ENCODE measurements at regions not wholly inside any gene's neighbourhood (a gene's known extent, or its start where the extent isn't known, plus 50 kb on each side); places are given as distances from the start of the nearest gene placed in this dataset.

GRCh38 chr1:238738892-238739291, 647.5 kb upstream of the CHRM3 start:
- H3K4me2 ChIP-seq (ENCODE audit: low read length): no peak overlapping the region
- intact Hi-C loops (cut with micrococcal nuclease; ENCODE audit: unreplicated experiment): no loop called here
- H3K79me2 ChIP-seq (ENCODE audit: insufficient read depth, low read depth, low read length): no peaks in the 10 kb centered on the region
- BruUV-seq (replicated peaks): no TSS peak
- H3K27ac ChIP-seq (ENCODE audit: low read depth, low read length, poor library complexity, severe bottlenecking): no peak overlapping the region
- H2AFZ ChIP-seq (ENCODE audit: low read length): no peak overlapping the region
- H3K9me3 ChIP-seq (ENCODE audit: low read length): no peaks in the 10 kb centered on the region
- DNase-seq (ENCODE audit: low spot score): no peak
- H3K4me3 ChIP-seq (ENCODE audit: low read depth, low read length, poor library complexity, severe bottlenecking): no peak overlapping the region
- TF ChIP-seq EZH2phosphoT487 (IDR thresholded peaks at IDR 0.05; ENCODE audit: borderline replicate concordance, low read depth, low read length) (no peak), CTCF (conservative IDR thresholded peaks at IDR 0.05; ENCODE audit: low read length) (no peak)
- H3K36me3 ChIP-seq (ENCODE audit: insufficient read depth, low read length): no peaks in the 10 kb centered on the region
- H4K20me1 ChIP-seq (ENCODE audit: insufficient read depth, low read length): no peaks in the 10 kb centered on the region
- ChIA-PET POLR2A (no interaction called here), CTCF (ENCODE audit: unreplicated experiment) (no interaction called here)
- H3K9me2 ChIP-seq (ENCODE audit: insufficient read depth, low read length): no peaks in the 10 kb centered on the region
- no peaks in the 10 kb centered on the region for H3K4me1 ChIP-seq (ENCODE audit: insufficient read depth, low read length, poor library complexity, severe bottlenecking)

- Histone ChIP-seq H3K9me2 (ENCODE audit: insufficient read depth, low read length) (no peaks in the 10 kb centered on the region), H3K9me3 (ENCODE audit: low read length) (0 out of 2 replicates have a peak, but pooled peaks cover 4% of the 10 kb centered on the region), H3K4me3 (ENCODE audit: low read depth, low read length, poor library complexity, severe bottlenecking) (no peak overlapping the region), H3K4me2 (ENCODE audit: low read length) (no peak overlapping the region), H3K4me1 (ENCODE audit: insufficient read depth, low read length, poor library complexity, severe bottlenecking) (no peaks in the 10 kb centered on the region), H3K27ac (ENCODE audit: low read depth, low read length, poor library complexity, severe bottlenecking) (no peak overlapping the region), H3K79me2 (ENCODE audit: insufficient read depth, low read depth, low read length) (no peaks in the 10 kb centered on the region), H4K20me1 (ENCODE audit: insufficient read depth, low read length) (no peaks in the 10 kb centered on the region), H2AFZ (ENCODE audit: low read length) (no peak overlapping the region), H3K36me3 (ENCODE audit: insufficient read depth, low read length) (no peaks in the 10 kb centered on the region)
- ChIA-PET CTCF (ENCODE audit: unreplicated experiment) (no interaction called here), POLR2A (no interaction called here)
- TF ChIP-seq EZH2phosphoT487 (IDR thresholded peaks at IDR 0.05; ENCODE audit: borderline replicate concordance, low read depth, low read length) (no peak), CTCF (conservative IDR thresholded peaks at IDR 0.05; ENCODE audit: low read length) (no peak)
- BruUV-seq (replicated peaks): no TSS peak
- intact Hi-C loops (cut with micrococcal nuclease; ENCODE audit: unreplicated experiment): no loop called here
- DNase-seq (ENCODE audit: low spot score): no peak
Observed at GRCh38 chr1:238727670-238728069, 658.7 kb upstream of the CHRM3 start.

GRCh38 chr1:238722812-238723211, 663.6 kb upstream of the CHRM3 start:
- Histone ChIP-seq H4K20me1 (ENCODE audit: insufficient read depth, low read length) (no peaks in the 10 kb centered on the region), H3K4me1 (ENCODE audit: insufficient read depth, low read length, poor library complexity, severe bottlenecking) (no peaks in the 10 kb centered on the region), H3K4me3 (ENCODE audit: low read depth, low read length, poor library complexity, severe bottlenecking) (no peak overlapping the region), H3K4me2 (ENCODE audit: low read length) (no peak overlapping the region), H3K9me3 (ENCODE audit: low read length) (no peaks in the 10 kb centered on the region), H3K27ac (ENCODE audit: low read depth, low read length, poor library complexity, severe bottlenecking) (no peak overlapping the region), H3K36me3 (ENCODE audit: insufficient read depth, low read length) (no peaks in the 10 kb centered on the region), H3K79me2 (ENCODE audit: insufficient read depth, low read depth, low read length) (no peaks in the 10 kb centered on the region), H3K9me2 (ENCODE audit: insufficient read depth, low read length) (no peaks in the 10 kb centered on the region), H2AFZ (ENCODE audit: low read length) (no peak overlapping the region)
- no TSS peak for BruUV-seq (replicated peaks)
- POLR2A ChIA-PET: no interaction called here
- TF ChIP-seq EZH2phosphoT487 (IDR thresholded peaks at IDR 0.05; ENCODE audit: borderline replicate concordance, low read depth, low read length) (no peak), CTCF (conservative IDR thresholded peaks at IDR 0.05; ENCODE audit: low read length) (no peak)
- intact Hi-C loops (cut with micrococcal nuclease; ENCODE audit: unreplicated experiment): no loop called here
- CTCF ChIA-PET (ENCODE audit: unreplicated experiment): no interaction called here
- no peak for DNase-seq (ENCODE audit: low spot score)

Measured in OCI-LY7 (cell line).